ENCODE measurements at regions not wholly inside any gene's neighbourhood (a gene's known extent, or its start where the extent isn't known, plus 50 kb on each side); places are given as distances from the start of the nearest gene placed in this dataset.

- Mint-ChIP-seq H3K27ac (no peak overlapping the region), H3K4me1 (ENCODE audit: low read depth in 2 of 2) (no peaks in the 10 kb centered on the region), H3K9me3 (peaks cover 2% of the 10 kb centered on the region), H3K4me3 (no peak overlapping the region), H3K27me3 (peaks cover 0 to 5% of the 10 kb centered on the region in 2 donors), H3K36me3 (no peaks in the 10 kb centered on the region)
- ATAC-seq, result no peak
- no peak for DNase-seq (ENCODE audit: low spot score)
These were observed 174.3 kb upstream of the ID4 start for GRCh38 chr6:19662911-19663310.

GRCh38 chr6:19663479-19663878 lies 173.7 kb upstream of the ID4 start:
- H3K4me3 Mint-ChIP-seq, result no peak overlapping the region
- no peaks in the 10 kb centered on the region for H3K4me1 Mint-ChIP-seq (ENCODE audit: low read depth in 2 of 2)
- peaks cover 0 to 5% of the 10 kb centered on the region in 2 donors for H3K27me3 Mint-ChIP-seq
- ATAC-seq (no peak), DNase-seq (ENCODE audit: low spot score) (no peak)
- no peaks in the 10 kb centered on the region for H3K36me3 Mint-ChIP-seq
- no peak overlapping the region for H3K27ac Mint-ChIP-seq
- H3K9me3 Mint-ChIP-seq, result peaks cover 2% of the 10 kb centered on the region

- no peak for ATAC-seq
- Mint-ChIP-seq H3K36me3 (no peaks in the 10 kb centered on the region), H3K4me1 (ENCODE audit: low read depth in 2 of 2) (no peaks in the 10 kb centered on the region), H3K27me3 (peaks cover 0 to 5% of the 10 kb centered on the region in 2 donors), H3K27ac (no peak overlapping the region), H3K4me3 (no peak overlapping the region), H3K9me3 (peaks cover 2% of the 10 kb centered on the region)
- DNase-seq (ENCODE audit: low spot score), result no peak
These were observed 173.1 kb upstream of the ID4 start for GRCh38 chr6:19664050-19664449.

- H3K9me3 Mint-ChIP-seq, result peaks cover 2% of the 10 kb centered on the region
- H3K4me3 Mint-ChIP-seq, result no peak overlapping the region
- H3K27me3 Mint-ChIP-seq, result peaks cover 0 to 5% of the 10 kb centered on the region in 2 donors
- DNase-seq (ENCODE audit: low spot score) (no peak), ATAC-seq (no peak)
- no peaks in the 10 kb centered on the region for H3K36me3 Mint-ChIP-seq
- no peaks in the 10 kb centered on the region for H3K4me1 Mint-ChIP-seq (ENCODE audit: low read depth in 2 of 2)
- H3K27ac Mint-ChIP-seq, result no peak overlapping the region
These were observed 172.1 kb upstream of the ID4 start for GRCh38 chr6:19664878-19665612.

GRCh38 chr6:19665613-19665909 lies 171.6 kb upstream of the ID4 start:
- Mint-ChIP-seq H3K9me3 (peaks cover 2% of the 10 kb centered on the region), H3K27me3 (peaks cover 0 to 5% of the 10 kb centered on the region in 2 donors), H3K36me3 (no peaks in the 10 kb centered on the region), H3K4me3 (no peak overlapping the region), H3K4me1 (ENCODE audit: low read depth in 2 of 2) (no peaks in the 10 kb centered on the region), H3K27ac (no peak overlapping the region)
- DNase-seq (ENCODE audit: low spot score), result no peak
- no peak for ATAC-seq

GRCh38 chr6:19668710-19669109 lies 168.5 kb upstream of the ID4 start:
- Mint-ChIP-seq H3K9me3 (peaks cover 2% of the 10 kb centered on the region), H3K4me1 (ENCODE audit: low read depth in 2 of 2) (no peaks in the 10 kb centered on the region)

GRCh38 chr6:19669206-19669605 lies 168.0 kb upstream of the ID4 start:
- DNase-seq (ENCODE audit: low spot score) (no peak), ATAC-seq (no peak)
- Mint-ChIP-seq H3K36me3 (no peaks in the 10 kb centered on the region), H3K27me3 (peaks cover 0 to 3% of the 10 kb centered on the region in 2 donors), H3K27ac (no peak overlapping the region), H3K9me3 (peaks cover 2% of the 10 kb centered on the region), H3K4me1 (ENCODE audit: low read depth in 2 of 2) (no peaks in the 10 kb centered on the region), H3K4me3 (no peak overlapping the region)

More at GRCh38 chr6:19668710-19669109, 168.5 kb upstream of the ID4 start:
- no peak overlapping the region for H3K4me3 Mint-ChIP-seq
- no peak for ATAC-seq
- H3K27ac Mint-ChIP-seq, result no peak overlapping the region
- H3K36me3 Mint-ChIP-seq, result no peaks in the 10 kb centered on the region
- H3K27me3 Mint-ChIP-seq, result peaks cover 0 to 5% of the 10 kb centered on the region in 2 donors
- DNase-seq (ENCODE audit: low spot score), result no peak

- Mint-ChIP-seq H3K4me3 (no peak overlapping the region), H3K27me3 (no peaks in the 10 kb centered on the region), H3K36me3 (no peaks in the 10 kb centered on the region), H3K4me1 (ENCODE audit: low read depth in 2 of 2) (no peaks in the 10 kb centered on the region), H3K27ac (no peak overlapping the region), H3K9me3 (no peaks in the 10 kb centered on the region)
- DNase-seq (ENCODE audit: low spot score) (no peak), ATAC-seq (no peak)
These were observed 154.3 kb upstream of the ID4 start for GRCh38 chr6:19682859-19683258.

GRCh38 chr6:19690325-19691075 lies 146.7 kb upstream of the ID4 start:
- no peak for DNase-seq (ENCODE audit: low spot score)
- no peak for ATAC-seq
- H3K4me3 Mint-ChIP-seq, result no peak overlapping the region
- no peak overlapping the region for H3K27ac Mint-ChIP-seq
- peaks cover 19 to 34% of the 10 kb centered on the region in 2 donors for H3K27me3 Mint-ChIP-seq
- H3K36me3 Mint-ChIP-seq, result no peaks in the 10 kb centered on the region
- no peaks in the 10 kb centered on the region for H3K4me1 Mint-ChIP-seq (ENCODE audit: low read depth in 2 of 2)
- H3K9me3 Mint-ChIP-seq, result no peaks in the 10 kb centered on the region

GRCh38 chr6:19691465-19692167 lies 145.6 kb upstream of the ID4 start:
- H3K4me1 Mint-ChIP-seq (ENCODE audit: low read depth in 2 of 2), result no peaks in the 10 kb centered on the region
- peaks cover 19 to 34% of the 10 kb centered on the region in 2 donors for H3K27me3 Mint-ChIP-seq
- DNase-seq (ENCODE audit: low spot score), result no peak
- H3K9me3 Mint-ChIP-seq, result no peaks in the 10 kb centered on the region
- no peak for ATAC-seq
- no peaks in the 10 kb centered on the region for H3K36me3 Mint-ChIP-seq
- H3K27ac Mint-ChIP-seq, result no peak overlapping the region
- no peak overlapping the region for H3K4me3 Mint-ChIP-seq

GRCh38 chr6:19692506-19693298 lies 144.5 kb upstream of the ID4 start:
- Mint-ChIP-seq H3K27ac (no peak overlapping the region), H3K4me1 (ENCODE audit: low read depth in 2 of 2) (no peaks in the 10 kb centered on the region), H3K27me3 (peaks cover 19 to 34% of the 10 kb centered on the region in 2 donors), H3K4me3 (no peak overlapping the region), H3K36me3 (no peaks in the 10 kb centered on the region), H3K9me3 (no peaks in the 10 kb centered on the region)
- ATAC-seq (no peak), DNase-seq (ENCODE audit: low spot score) (no peak)

GRCh38 chr6:19694697-19695096 lies 142.5 kb upstream of the ID4 start:
- peaks cover 19 to 34% of the 10 kb centered on the region in 2 donors for H3K27me3 Mint-ChIP-seq
- H3K4me1 Mint-ChIP-seq (ENCODE audit: low read depth in 2 of 2), result no peaks in the 10 kb centered on the region
- peaks cover 3% of the 10 kb centered on the region for H3K9me3 Mint-ChIP-seq
- DNase-seq (ENCODE audit: low spot score) (no peak), ATAC-seq (no peak)
- H3K4me3 Mint-ChIP-seq, result no peak overlapping the region
- H3K36me3 Mint-ChIP-seq, result no peaks in the 10 kb centered on the region
- H3K27ac Mint-ChIP-seq, result no peak overlapping the region

- DNase-seq (ENCODE audit: low spot score), result no peak
- Mint-ChIP-seq H3K9me3 (peaks cover 3% of the 10 kb centered on the region), H3K4me1 (ENCODE audit: low read depth in 2 of 2) (no peaks in the 10 kb centered on the region), H3K27me3 (peaks cover 8 to 24% of the 10 kb centered on the region in 2 donors), H3K27ac (no peak overlapping the region), H3K4me3 (no peak overlapping the region), H3K36me3 (no peaks in the 10 kb centered on the region)
- peak in 1 of 2 donors; percentile 31 for ATAC-seq
These were observed 139.4 kb upstream of the ID4 start for GRCh38 chr6:19697744-19698290.
